ENCODE measurements at regions not wholly inside any gene's neighbourhood (a gene's known extent, or its start where the extent isn't known, plus 50 kb on each side); places are given as distances from the start of the nearest gene placed in this dataset.

- TF ChIP-seq CTCF (conservative IDR thresholded peaks at IDR 0.05) = no peak
- H3K9me3 Mint-ChIP-seq = no peaks in the 10 kb centered on the region
- Histone ChIP-seq H3K9ac (ENCODE audit: extremely low read depth, low read length, poor library complexity, severe bottlenecking) (no peak overlapping the region), H3K36me3 (ENCODE audit: control insufficient read depth, insufficient read depth, low read length) (no peaks in the 10 kb centered on the region), H3K4me3 (ENCODE audit: low read length) (no peak overlapping the region), H3K27me3 (ENCODE audit: control insufficient read depth, insufficient read depth, low read length, poor library complexity, severe bottlenecking) (no peaks in the 10 kb centered on the region), H3K9me3 (ENCODE audit: control insufficient read depth, low read length) (no peaks in the 10 kb centered on the region), H3K27ac (ENCODE audit: low read depth, low read length) (no peak overlapping the region), H3K4me1 (ENCODE audit: control insufficient read depth, insufficient read depth, low read length) (no peaks in the 10 kb centered on the region)
- WGBS, 2 experiments (ENCODE audit: insufficient coverage in 1 of 2, insufficient read length in 1 of 2) = 95% methylated on average over 1 of the region's 1 CpG; no CpG with 5 or more reads in 1 of the 2 experiments
- no peak overlapping the region for H3K4me3 Mint-ChIP-seq
- H3K27ac Mint-ChIP-seq = no peak overlapping the region
- H3K4me1 Mint-ChIP-seq = no peaks in the 10 kb centered on the region
- DNase-seq = no peak
- no peaks in the 10 kb centered on the region for H3K36me3 Mint-ChIP-seq (ENCODE audit: low read depth)
- H3K27me3 Mint-ChIP-seq (ENCODE audit: insufficient read depth) = no peaks in the 10 kb centered on the region
Measured at GRCh38 chr3:182058488-182058887, 346.8 kb downstream of the SOX2 start.

- WGBS, 2 experiments (ENCODE audit: insufficient coverage in 1 of 2, insufficient read length in 1 of 2) = 86 to 90% methylated on average over 1 of the region's 1 CpG
- no peaks in the 10 kb centered on the region for H3K27me3 ChIP-seq (ENCODE audit: control insufficient read depth, insufficient read depth, low read length, poor library complexity, severe bottlenecking)
- H3K4me1 Mint-ChIP-seq = no peaks in the 10 kb centered on the region
- no peaks in the 10 kb centered on the region for H3K4me1 ChIP-seq (ENCODE audit: control insufficient read depth, insufficient read depth, low read length)
- DNase-seq = no peak
- no peaks in the 10 kb centered on the region for H3K9me3 ChIP-seq (ENCODE audit: control insufficient read depth, low read length)
- no peak overlapping the region for H3K27ac Mint-ChIP-seq
- no peaks in the 10 kb centered on the region for H3K9me3 Mint-ChIP-seq
- no peak overlapping the region for H3K27ac ChIP-seq (ENCODE audit: low read depth, low read length)
- TF ChIP-seq CTCF (conservative IDR thresholded peaks at IDR 0.05) = no peak
- H3K4me3 Mint-ChIP-seq = no peak overlapping the region
- H3K27me3 Mint-ChIP-seq (ENCODE audit: insufficient read depth) = no peaks in the 10 kb centered on the region
- H3K4me3 ChIP-seq (ENCODE audit: low read length) = no peak overlapping the region
- no peaks in the 10 kb centered on the region for H3K36me3 ChIP-seq (ENCODE audit: control insufficient read depth, insufficient read depth, low read length)
- no peak overlapping the region for H3K9ac ChIP-seq (ENCODE audit: extremely low read depth, low read length, poor library complexity, severe bottlenecking)
- no peaks in the 10 kb centered on the region for H3K36me3 Mint-ChIP-seq (ENCODE audit: low read depth)
Measured at GRCh38 chr3:182063742-182064141, 352.0 kb downstream of the SOX2 start.

- 78 to 79% methylated on average over 4 of the region's 4 CpGs for WGBS, 2 experiments (ENCODE audit: insufficient coverage in 1 of 2, insufficient read length in 1 of 2)
- no peaks in the 10 kb centered on the region for H3K36me3 ChIP-seq (ENCODE audit: control insufficient read depth, insufficient read depth, low read length)
- Mint-ChIP-seq H3K27me3 (ENCODE audit: insufficient read depth) (peaks cover 4% of the 10 kb centered on the region), H3K36me3 (ENCODE audit: low read depth) (no peaks in the 10 kb centered on the region), H3K4me3 (no peak overlapping the region), H3K27ac (no peak overlapping the region), H3K9me3 (no peaks in the 10 kb centered on the region), H3K4me1 (no peaks in the 10 kb centered on the region)
- H3K4me3 ChIP-seq (ENCODE audit: low read length) = no peak overlapping the region
- no peak overlapping the region for H3K27ac ChIP-seq (ENCODE audit: low read depth, low read length)
- DNase-seq = no peak
- no peaks in the 10 kb centered on the region for H3K4me1 ChIP-seq (ENCODE audit: control insufficient read depth, insufficient read depth, low read length)
- H3K9me3 ChIP-seq (ENCODE audit: control insufficient read depth, low read length) = no peaks in the 10 kb centered on the region
- no peak for TF ChIP-seq CTCF (conservative IDR thresholded peaks at IDR 0.05)
- no peaks in the 10 kb centered on the region for H3K27me3 ChIP-seq (ENCODE audit: control insufficient read depth, insufficient read depth, low read length, poor library complexity, severe bottlenecking)
- H3K9ac ChIP-seq (ENCODE audit: extremely low read depth, low read length, poor library complexity, severe bottlenecking) = no peak overlapping the region
Measured at GRCh38 chr3:182067423-182067822, 355.7 kb downstream of the SOX2 start.
